MG63 (cell line): ENCODE measurements at regions not wholly inside any gene's neighbourhood (a gene's known extent, or its start where the extent isn't known, plus 50 kb on each side); places are given as distances from the start of the nearest gene placed in this dataset.

Source experiments
- DNase-seq: peaks from one replicate; pipeline ENCODE4 v3.0.0-alpha.2; 2020
- H3K27me3 ChIP-seq: fragments of 250-450 bp; sonication (Bioruptor Pico); 2 replicates; pipeline ENCODE4 v1.5.1; 2020; ENCODE audit warnings: mild to moderate bottlenecking, moderate library complexity
- H3K36me3 ChIP-seq: fragments of 250-450 bp; sonication (Bioruptor Pico); 2 replicates; pipeline ENCODE4 v1.5.1; 2020; ENCODE audit warnings: mild to moderate bottlenecking, moderate library complexity
- H3K4me3 ChIP-seq: fragments of 250-450 bp; sonication (Bioruptor Pico); 2 replicates; pipeline ENCODE4 v1.5.1; 2020; ENCODE audit warnings: mild to moderate bottlenecking, moderate library complexity
- H3K9me3 ChIP-seq: fragments of 250-450 bp; sonication (Bioruptor Pico); 2 replicates; pipeline ENCODE4 v1.5.1; 2020; ENCODE audit warnings: mild to moderate bottlenecking, moderate library complexity

GRCh38 chr11:12618743-12619540 is 55.3 kb upstream of the TEAD1 start:
- DNase-seq, result no peak
- no peaks in the 10 kb centered on the region for H3K27me3 ChIP-seq
- H3K36me3 ChIP-seq, result no peaks in the 10 kb centered on the region
- peaks cover 9% of the 10 kb centered on the region for H3K9me3 ChIP-seq
- H3K4me3 ChIP-seq, result no peak overlapping the region

- H3K27me3 ChIP-seq, result no peaks in the 10 kb centered on the region
- H3K4me3 ChIP-seq, result no peak overlapping the region
- H3K36me3 ChIP-seq, result no peaks in the 10 kb centered on the region
- no peak for DNase-seq
- peaks cover 15% of the 10 kb centered on the region for H3K9me3 ChIP-seq
Observed at GRCh38 chr11:12623869-12624268, 50.4 kb upstream of the TEAD1 start.
